ENCODE measurements at regions not wholly inside any gene's neighbourhood (a gene's known extent, or its start where the extent isn't known, plus 50 kb on each side); places are given as distances from the start of the nearest gene placed in this dataset.

GRCh38 chr2:208827549-208828221, 421.1 kb downstream of the PTH2R start (continued):
- TF ChIP-seq, protein P1, sequence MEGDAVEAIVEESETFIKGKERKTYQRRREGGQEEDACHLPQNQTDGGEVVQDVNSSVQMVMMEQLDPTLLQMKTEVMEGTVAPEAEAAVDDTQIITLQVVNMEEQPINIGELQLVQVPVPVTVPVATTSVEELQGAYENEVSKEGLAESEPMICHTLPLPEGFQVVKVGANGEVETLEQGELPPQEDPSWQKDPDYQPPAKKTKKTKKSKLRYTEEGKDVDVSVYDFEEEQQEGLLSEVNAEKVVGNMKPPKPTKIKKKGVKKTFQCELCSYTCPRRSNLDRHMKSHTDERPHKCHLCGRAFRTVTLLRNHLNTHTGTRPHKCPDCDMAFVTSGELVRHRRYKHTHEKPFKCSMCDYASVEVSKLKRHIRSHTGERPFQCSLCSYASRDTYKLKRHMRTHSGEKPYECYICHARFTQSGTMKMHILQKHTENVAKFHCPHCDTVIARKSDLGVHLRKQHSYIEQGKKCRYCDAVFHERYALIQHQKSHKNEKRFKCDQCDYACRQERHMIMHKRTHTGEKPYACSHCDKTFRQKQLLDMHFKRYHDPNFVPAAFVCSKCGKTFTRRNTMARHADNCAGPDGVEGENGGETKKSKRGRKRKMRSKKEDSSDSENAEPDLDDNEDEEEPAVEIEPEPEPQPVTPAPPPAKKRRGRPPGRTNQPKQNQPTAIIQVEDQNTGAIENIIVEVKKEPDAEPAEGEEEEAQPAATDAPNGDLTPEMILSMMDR (conservative IDR thresholded peaks at IDR 0.05; ENCODE audit: low read depth in 2 of 2) = no peak
- TF ChIP-seq JUNB (IDR thresholded peaks at IDR 0.05; ENCODE audit: unreplicated experiment) = no peak
- TF ChIP-seq POLR2AphosphoS5 (IDR thresholded peaks at IDR 0.05; ENCODE audit: low read depth) = no peak
- no peak for TF ChIP-seq ZNF331 (CRISPR knock-in tag; IDR thresholded peaks at IDR 0.05; ENCODE audit: low read depth)
- TF ChIP-seq REST (IDR thresholded peaks at IDR 0.05; ENCODE audit: unreplicated experiment) = no peak

GRCh38 chr2:208830203-208830602, 423.6 kb downstream of the PTH2R start:
- peaks cover 15% of the 10 kb centered on the region; the same call in 1 of the 2 replicates for H3K4me1 ChIP-seq (ENCODE audit: insufficient read depth)

More at GRCh38 chr2:208830203-208830602, 423.6 kb downstream of the PTH2R start:
- TF ChIP-seq ETS1 (IDR thresholded peaks at IDR 0.05) = no peak
- TF ChIP-seq ZNF462 (CRISPR knock-in tag; IDR thresholded peaks at IDR 0.05) = no peak
- Histone ChIP-seq H4K20me1 (replicated peaks; ENCODE audit: insufficient read depth) (no peaks in the 10 kb centered on the region), H3K4me3 (no peak overlapping the region), H2AFZ (no peak overlapping the region), H3K79me2 (replicated peaks; ENCODE audit: insufficient read depth) (no peaks in the 10 kb centered on the region), H3K36me3 (ENCODE audit: insufficient read depth) (peaks cover 9% of the 10 kb centered on the region; the same call in 1 of the 2 replicates), H3K9me2 (ENCODE audit: insufficient read depth) (no peaks in the 10 kb centered on the region; the same call in 1 of the 2 replicates), H3K4me2 (no peak overlapping the region), H3K27me3 (ENCODE audit: insufficient read depth) (no peaks in the 10 kb centered on the region), H3F3A (replicated peaks; ENCODE audit: low read depth) (no peaks in the 10 kb centered on the region), H3K27ac (ENCODE audit: low read depth) (no peak overlapping the region)
- Mint-ChIP-seq H3K36me3 (ENCODE audit: low read depth) (peaks cover 33% of the 10 kb centered on the region), H3K4me1 (peaks cover 9% of the 10 kb centered on the region; the same call in 2 of the 3 replicates), H3K4me3 (no peak overlapping the region), H3K27me3 (ENCODE audit: insufficient read depth, low read depth, poor library complexity) (peaks cover 2% of the 10 kb centered on the region), H3K9me3 (peaks cover 45% of the 10 kb centered on the region), H3K27ac (no peak overlapping the region)
- no peak for ATAC-seq
- DNase-seq (ENCODE audit: low spot score) = no peak
